Endothelial cell of umbilical vein (primary cell): ENCODE measurements at regions not wholly inside any gene's neighbourhood (a gene's known extent, or its start where the extent isn't known, plus 50 kb on each side); places are given as distances from the start of the nearest gene placed in this dataset.

Experiments used
- BruUV-seq: library from RNA; stranded (reverse); fragments of 400-500 nt; replicated peaks from 2 replicates; lab custom pipeline; 2021; lab: Mats Ljungman, UMichigan
- CTCF ChIA-PET: fragments of 300-600, 350-600 bp; sonication (Branson Sonifier 250); formaldehyde crosslinking; loops from one replicate; lab custom pipeline; 2021; ENCODE audit warnings: antibody characterized with exemption, inconsistent platforms; lab: Charles Lee
- POLR2A ChIA-PET: fragments of 300-600, 350-600 bp; sonication (Branson Sonifier 250); formaldehyde crosslinking; loops from one replicate; lab custom pipeline; 2021; ENCODE audit warnings: antibody characterized with exemption, inconsistent platforms; lab: Charles Lee
- DNase-seq: peaks from one replicate; pipeline ENCODE4 v3.0.0-alpha.2; 2011; ENCODE audit warnings: low read depth, low spot score
- FAIRE-seq: peaks from 2 replicates; lab custom pipeline; 2011; peaks lifted over from hg19 to GRCh38; lab: Jason Lieb, UNC
- H2AFZ ChIP-seq: 2 replicates; pipeline ENCODE4 v1.6.0; 2012; ENCODE audit warnings: low read depth, low read length, control low read depth, inconsistent platforms
- H3K27ac ChIP-seq: 2 replicates; pipeline ENCODE4 v1.5.1; 2011; ENCODE audit warnings: low read depth, mild to moderate bottlenecking, control low read depth, low read length, moderate library complexity; ENCODE audit not compliant: insufficient read depth
- H3K27me3 ChIP-seq, 2 experiments: 2 replicates each; pipeline versions ENCODE4 v1.6.0 to v1.6.1; 2011; ENCODE audit warnings: low read length in 2 of 2, mixed read lengths in 1 of 2; ENCODE audit not compliant: control insufficient read depth in 2 of 2, insufficient read depth in 2 of 2
- H3K36me3 ChIP-seq, 2 experiments: 2 replicates in 1 of 2; 3 replicates in 1 of 2; pipeline ENCODE4 v1.5.1; 2011; ENCODE audit warnings: low read length in 2 of 2, mild to moderate bottlenecking in 1 of 2, moderate library complexity in 1 of 2; ENCODE audit not compliant: control insufficient read depth in 2 of 2, insufficient read depth in 2 of 2; ENCODE audit errors: extremely low read depth in 1 of 2
- H3K4me1 ChIP-seq: 3 replicates; pipeline ENCODE4 v1.5.1; 2011; ENCODE audit warnings: mild to moderate bottlenecking, low read length; ENCODE audit not compliant: control insufficient read depth, insufficient read depth; ENCODE audit errors: extremely low read depth
- H3K4me2 ChIP-seq: 2 replicates; pipeline ENCODE4 v1.6.1; 2011; ENCODE audit warnings: low read length, control low read depth, mixed read lengths; ENCODE audit not compliant: insufficient read depth
- H3K4me3 ChIP-seq, 3 experiments: fragments of 200-600 bp in 1 of 3; sonication (generic), shearing (Covaris generic) in 1 of 3; replicated peaks in 1 of 3; 2 replicates each; pipeline ENCODE4 v1.5.1; 2011 to 2016; ENCODE audit warnings: control low read depth in 3 of 3, low read length in 3 of 3, mild to moderate bottlenecking in 2 of 3, inconsistent platforms in 1 of 3, low read depth in 1 of 3, moderate library complexity in 1 of 3; ENCODE audit not compliant: insufficient read depth in 1 of 3
- H3K79me2 ChIP-seq: 2 replicates; pipeline ENCODE4 v1.6.0; 2012; ENCODE audit warnings: low read length, inconsistent platforms; ENCODE audit not compliant: control insufficient read depth, insufficient read depth
- H3K9ac ChIP-seq: replicated peaks from 2 replicates; pipeline ENCODE3; 2011; ENCODE audit warnings: low read length, control low read depth; ENCODE audit not compliant: insufficient read depth; ENCODE audit errors: extremely low read depth
- H3K9me1 ChIP-seq: replicated peaks from 3 replicates; pipeline ENCODE4 v1.6.0; 2011; ENCODE audit warnings: mild to moderate bottlenecking, low read length; ENCODE audit not compliant: control insufficient read depth, insufficient read depth; ENCODE audit errors: extremely low read depth
- H3K9me3 ChIP-seq: replicated peaks from 2 replicates; pipeline ENCODE4 v1.5.1; 2012; ENCODE audit warnings: low read length, inconsistent platforms; ENCODE audit not compliant: control insufficient read depth, insufficient read depth
- H4K20me1 ChIP-seq: replicated peaks from 2 replicates; pipeline ENCODE3; 2011; ENCODE audit warnings: mild to moderate bottlenecking, low read length; ENCODE audit not compliant: control insufficient read depth, insufficient read depth; ENCODE audit errors: extremely low read depth
- EZH2 ChIP-seq: IDR thresholded peaks from 2 replicates; pipeline ENCODE4 v1.6.1; 2012; ENCODE audit warnings: borderline replicate concordance, low read depth, mild to moderate bottlenecking, moderate library complexity, low read length, inconsistent platforms; ENCODE audit not compliant: severe bottlenecking
- FOS ChIP-seq: IDR thresholded peaks from 2 replicates; pipeline ENCODE4 v1.6.1; 2011; ENCODE audit warnings: mild to moderate bottlenecking, low read length, moderate library complexity, borderline replicate concordance; ENCODE audit not compliant: insufficient read depth
- GATA2 ChIP-seq: IDR thresholded peaks from 2 replicates; pipeline ENCODE4 v1.7.0; 2011; ENCODE audit warnings: low read depth, mild to moderate bottlenecking, moderate library complexity, mixed read lengths, low read length; ENCODE audit not compliant: insufficient read length, insufficient read depth
- JUN ChIP-seq: IDR thresholded peaks from 2 replicates; pipeline ENCODE4 v1.6.1; 2011; ENCODE audit warnings: borderline replicate concordance, low read depth; ENCODE audit not compliant: insufficient read length, insufficient read depth
- MAX ChIP-seq: IDR thresholded peaks from 2 replicates; pipeline ENCODE4 v1.6.1; 2011; ENCODE audit not compliant: insufficient read depth, insufficient read length
- MYC ChIP-seq: IDR thresholded peaks from one replicate; pipeline ENCODE4 v1.6.1; 2011; ENCODE audit warnings: mild to moderate bottlenecking, low read depth, low read length
- POLR2A ChIP-seq: IDR thresholded peaks from 2 replicates; pipeline ENCODE4 v1.6.1; 2012; ENCODE audit warnings: low read depth, mild to moderate bottlenecking, control low read depth, low read length
- POLR2AphosphoS5 ChIP-seq: IDR thresholded peaks from 2 replicates; pipeline ENCODE4 v1.6.1; 2012; ENCODE audit warnings: low read depth, mild to moderate bottlenecking, control low read depth, low read length, moderate library complexity; ENCODE audit not compliant: insufficient read depth
- dilution Hi-C: fragments of 300-500 bp; cut with MboI; formaldehyde crosslinking; loops from one replicate; pipeline ENCODE4 v1.15.0; 2019; ENCODE audit warnings: low sequenced_read_pairs; ENCODE audit not compliant: extremely low pct_ligation_motif_present
- intact Hi-C: fragments of 100-400 bp; cut with micrococcal nuclease; formaldehyde crosslinking; loops from one replicate; pipeline ENCODE4 v1.10.0; 2022
- TF ChIP-seq, protein P1 (sequence below), 2 donors: IDR thresholded peaks; 1 replicate in 1 of 2; 2 replicates in 1 of 2; pipeline ENCODE4 v1.5.1; 2011; ENCODE audit warnings: low read length in 2 of 2, mild to moderate bottlenecking in 2 of 2, moderate library complexity in 2 of 2, control low read depth in 1 of 2, inconsistent platforms in 1 of 2, low read depth in 1 of 2; ENCODE audit not compliant: insufficient read depth in 1 of 2; ENCODE audit errors: extremely low read depth in 1 of 2

GRCh38 chr10:31721096-31721495, 207.5 kb downstream of the ARHGAP12 start:
- H3K9me3 ChIP-seq: no peaks in the 10 kb centered on the region
- no peaks in the 10 kb centered on the region for H3K4me1 ChIP-seq
- H3K9me1 ChIP-seq: no peaks in the 10 kb centered on the region
- no peak overlapping the region for H3K27ac ChIP-seq
- dilution Hi-C loops (no loop called here), intact Hi-C loops (no loop called here)
- BruUV-seq: no TSS peak
- H3K4me3 ChIP-seq: no peak overlapping the region
- no peak overlapping the region for H3K9ac ChIP-seq
- no peak overlapping the region for H2AFZ ChIP-seq
- no peak overlapping the region for H3K4me2 ChIP-seq
- POLR2A ChIA-PET: no interaction called here
- DNase-seq (no peak), FAIRE-seq (no peak)
- H4K20me1 ChIP-seq: no peaks in the 10 kb centered on the region
- H3K79me2 ChIP-seq: no peaks in the 10 kb centered on the region
- CTCF ChIA-PET: interaction anchor here (1.2 kb wide), 1 partner anchor 8 kb away, joined by 3 read pairs; no protein-coding TSS in a partner anchor
- H3K36me3 ChIP-seq: no peaks in the 10 kb centered on the region
- no peak for TF ChIP-seq MAX
- TF ChIP-seq, protein P1, sequence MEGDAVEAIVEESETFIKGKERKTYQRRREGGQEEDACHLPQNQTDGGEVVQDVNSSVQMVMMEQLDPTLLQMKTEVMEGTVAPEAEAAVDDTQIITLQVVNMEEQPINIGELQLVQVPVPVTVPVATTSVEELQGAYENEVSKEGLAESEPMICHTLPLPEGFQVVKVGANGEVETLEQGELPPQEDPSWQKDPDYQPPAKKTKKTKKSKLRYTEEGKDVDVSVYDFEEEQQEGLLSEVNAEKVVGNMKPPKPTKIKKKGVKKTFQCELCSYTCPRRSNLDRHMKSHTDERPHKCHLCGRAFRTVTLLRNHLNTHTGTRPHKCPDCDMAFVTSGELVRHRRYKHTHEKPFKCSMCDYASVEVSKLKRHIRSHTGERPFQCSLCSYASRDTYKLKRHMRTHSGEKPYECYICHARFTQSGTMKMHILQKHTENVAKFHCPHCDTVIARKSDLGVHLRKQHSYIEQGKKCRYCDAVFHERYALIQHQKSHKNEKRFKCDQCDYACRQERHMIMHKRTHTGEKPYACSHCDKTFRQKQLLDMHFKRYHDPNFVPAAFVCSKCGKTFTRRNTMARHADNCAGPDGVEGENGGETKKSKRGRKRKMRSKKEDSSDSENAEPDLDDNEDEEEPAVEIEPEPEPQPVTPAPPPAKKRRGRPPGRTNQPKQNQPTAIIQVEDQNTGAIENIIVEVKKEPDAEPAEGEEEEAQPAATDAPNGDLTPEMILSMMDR (IDR thresholded peaks at IDR 0.05; ENCODE audit: extremely low read depth in 1 of 2, insufficient read depth in 1 of 2, low read depth in 1 of 2, low read length in 2 of 2): no peak
- no peak for TF ChIP-seq POLR2AphosphoS5
- TF ChIP-seq MYC: no peak
- TF ChIP-seq POLR2A: no peak
- TF ChIP-seq FOS: no peak
- TF ChIP-seq GATA2: no peak
- no peak for TF ChIP-seq JUN
- no peak for TF ChIP-seq EZH2
- no peaks in the 10 kb centered on the region for H3K27me3 ChIP-seq
